Keratinocyte (primary cell): ENCODE measurements at regions not wholly inside any gene's neighbourhood (a gene's known extent, or its start where the extent isn't known, plus 50 kb on each side); places are given as distances from the start of the nearest gene placed in this dataset.
"Not testable (repeated sequence)": the region's sequence is repeated elsewhere in the genome, so short reads cannot be mapped to it uniquely, and the experiment has no call there.

ENCODE experiments used
- DNase-seq: peaks from one replicate; pipeline ENCODE4 v3.0.0-alpha.2; 2011; ENCODE audit warnings: low read depth, missing footprints, low spot score
- FAIRE-seq: peaks from 2 replicates; lab custom pipeline; 2011; peaks lifted over from hg19 to GRCh38; lab: Jason Lieb, UNC
- H2AFZ ChIP-seq: 2 replicates; pipeline ENCODE4 v1.6.0; 2012; ENCODE audit warnings: low read length, control low read depth, inconsistent platforms; ENCODE audit not compliant: control insufficient read depth
- H3K27ac ChIP-seq: 2 replicates; pipeline ENCODE4 v1.5.1; 2011; ENCODE audit warnings: low read length; ENCODE audit not compliant: control insufficient read depth, insufficient read depth
- H3K27me3 ChIP-seq: 3 replicates; pipeline ENCODE4 v1.6.0; 2011; ENCODE audit warnings: low read length; ENCODE audit not compliant: control insufficient read depth, insufficient read depth; ENCODE audit errors: extremely low read depth
- H3K36me3 ChIP-seq, 2 experiments: 2 replicates in 1 of 2; 3 replicates in 1 of 2; pipeline ENCODE4 v1.5.1; 2011; ENCODE audit warnings: low read length in 2 of 2, mild to moderate bottlenecking in 1 of 2; ENCODE audit not compliant: control insufficient read depth in 2 of 2, insufficient read depth in 2 of 2; ENCODE audit errors: extremely low read depth in 1 of 2
- H3K4me1 ChIP-seq: 3 replicates; pipeline ENCODE4 v1.5.1; 2011; ENCODE audit warnings: low read length; ENCODE audit not compliant: control insufficient read depth, insufficient read depth; ENCODE audit errors: extremely low read depth
- H3K4me2 ChIP-seq: 3 replicates; pipeline ENCODE4 v1.6.0; 2011; ENCODE audit warnings: low read depth, low read length; ENCODE audit not compliant: control insufficient read depth, insufficient read depth; ENCODE audit errors: extremely low read depth
- H3K4me3 ChIP-seq, 3 experiments: fragments of 200-600 bp in 1 of 3; sonication (generic) in 1 of 3; 2 replicates in 2 of 3; 3 replicates in 1 of 3; pipeline ENCODE4 v1.5.1; 2011 to 2016; ENCODE audit warnings: low read length in 3 of 3, mild to moderate bottlenecking in 3 of 3, control low read depth in 2 of 3, inconsistent platforms in 1 of 3, low read depth in 1 of 3, mixed read lengths in 1 of 3, mixed run types in 1 of 3, moderate library complexity in 1 of 3; ENCODE audit not compliant: control insufficient read depth in 2 of 3, insufficient read depth in 2 of 3; ENCODE audit errors: extremely low read depth in 1 of 3
- H3K79me2 ChIP-seq: 2 replicates; pipeline ENCODE4 v1.6.0; 2012; ENCODE audit warnings: low read length; ENCODE audit not compliant: control insufficient read depth, insufficient read depth
- H3K9ac ChIP-seq: 3 replicates; pipeline ENCODE4 v1.6.0; 2011; ENCODE audit warnings: low read length; ENCODE audit not compliant: control insufficient read depth, insufficient read depth; ENCODE audit errors: extremely low read depth
- H3K9me1 ChIP-seq: 3 replicates; pipeline ENCODE4 v1.6.0; 2011; ENCODE audit warnings: low read length; ENCODE audit not compliant: control insufficient read depth, insufficient read depth; ENCODE audit errors: extremely low read depth
- H3K9me3 ChIP-seq: 2 replicates; pipeline ENCODE4 v1.5.1; 2012; ENCODE audit warnings: low read depth, low read length; ENCODE audit not compliant: control insufficient read depth
- H4K20me1 ChIP-seq: 3 replicates; pipeline ENCODE4 v1.6.0; 2011; ENCODE audit warnings: low read length; ENCODE audit not compliant: control insufficient read depth, insufficient read depth; ENCODE audit errors: extremely low read depth
- EZH2 ChIP-seq: IDR thresholded peaks from one replicate; pipeline ENCODE4 v1.6.1; 2012; ENCODE audit warnings: inconsistent platforms, mild to moderate bottlenecking, low read length, moderate library complexity
- dilution Hi-C: fragments of 300-500 bp; cut with MboI; formaldehyde crosslinking; loops from one replicate; pipeline ENCODE4 v1.7.0; 2020; ENCODE audit warnings: low sequenced_read_pairs; ENCODE audit not compliant: extremely low pct_ligation_motif_present
- TF ChIP-seq, protein P1 (sequence below), 3 experiments: IDR thresholded peaks in 1 of 3; conservative IDR thresholded peaks in 1 of 3; optimal IDR thresholded peaks in 1 of 3; 2 replicates in 2 of 3; 3 replicates in 1 of 3; pipeline versions ENCODE3 to v1.5.1; 2011; ENCODE audit warnings: low read length in 3 of 3, mild to moderate bottlenecking in 3 of 3, moderate library complexity in 2 of 3, control low read depth in 1 of 3, inconsistent platforms in 1 of 3; ENCODE audit not compliant: insufficient read depth in 2 of 3; ENCODE audit errors: extremely low read depth in 1 of 3

DNA sequence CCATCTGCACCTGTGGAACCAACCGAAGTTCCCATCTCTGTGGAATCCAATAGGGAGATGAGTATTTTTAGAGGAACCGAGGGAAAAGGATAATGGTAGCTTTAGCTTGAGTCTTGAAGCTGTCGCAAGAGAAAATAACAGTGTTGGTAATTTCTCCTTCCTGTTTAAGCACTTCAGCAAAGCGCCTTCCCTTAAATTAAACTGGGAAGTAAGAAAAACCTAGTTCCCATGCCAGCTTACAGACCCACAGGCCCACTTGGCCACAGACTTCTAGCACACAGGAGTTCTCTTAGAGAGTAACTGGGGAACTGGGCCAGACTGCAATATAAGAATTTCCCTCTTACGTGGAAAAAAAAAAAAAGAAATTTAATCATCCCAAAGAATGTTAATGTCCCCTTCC lies 223.8 kb downstream of the EFCAB11 start:
- dilution Hi-C loops, result no loop called here
- H3K27ac ChIP-seq, result no peak overlapping the region
- H3K4me2 ChIP-seq, result no peak overlapping the region
- H3K79me2 ChIP-seq, result no peaks in the 10 kb centered on the region
- DNase-seq, result no peak
- H3K9me3 ChIP-seq, result no peaks in the 10 kb centered on the region
- TF ChIP-seq, protein P1, sequence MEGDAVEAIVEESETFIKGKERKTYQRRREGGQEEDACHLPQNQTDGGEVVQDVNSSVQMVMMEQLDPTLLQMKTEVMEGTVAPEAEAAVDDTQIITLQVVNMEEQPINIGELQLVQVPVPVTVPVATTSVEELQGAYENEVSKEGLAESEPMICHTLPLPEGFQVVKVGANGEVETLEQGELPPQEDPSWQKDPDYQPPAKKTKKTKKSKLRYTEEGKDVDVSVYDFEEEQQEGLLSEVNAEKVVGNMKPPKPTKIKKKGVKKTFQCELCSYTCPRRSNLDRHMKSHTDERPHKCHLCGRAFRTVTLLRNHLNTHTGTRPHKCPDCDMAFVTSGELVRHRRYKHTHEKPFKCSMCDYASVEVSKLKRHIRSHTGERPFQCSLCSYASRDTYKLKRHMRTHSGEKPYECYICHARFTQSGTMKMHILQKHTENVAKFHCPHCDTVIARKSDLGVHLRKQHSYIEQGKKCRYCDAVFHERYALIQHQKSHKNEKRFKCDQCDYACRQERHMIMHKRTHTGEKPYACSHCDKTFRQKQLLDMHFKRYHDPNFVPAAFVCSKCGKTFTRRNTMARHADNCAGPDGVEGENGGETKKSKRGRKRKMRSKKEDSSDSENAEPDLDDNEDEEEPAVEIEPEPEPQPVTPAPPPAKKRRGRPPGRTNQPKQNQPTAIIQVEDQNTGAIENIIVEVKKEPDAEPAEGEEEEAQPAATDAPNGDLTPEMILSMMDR (optimal IDR thresholded peaks at IDR 0.05 in 1 of 3, IDR thresholded peaks at IDR 0.05 in 1 of 3, conservative IDR thresholded peaks at IDR 0.05 in 1 of 3; ENCODE audit: extremely low read depth in 1 of 3, insufficient read depth in 2 of 3, low read length in 3 of 3), result no peak
- TF ChIP-seq EZH2, result no peak
- no peak overlapping the region for H3K9ac ChIP-seq
- H3K27me3 ChIP-seq, result no peaks in the 10 kb centered on the region
- no peaks in the 10 kb centered on the region for H4K20me1 ChIP-seq
- no peak overlapping the region for H3K4me3 ChIP-seq
- H3K4me1 ChIP-seq, result no peaks in the 10 kb centered on the region
- H3K9me1 ChIP-seq, result no peaks in the 10 kb centered on the region
- FAIRE-seq, result no peak
- no peak overlapping the region for H2AFZ ChIP-seq
- no peaks in the 10 kb centered on the region for H3K36me3 ChIP-seq

DNA sequence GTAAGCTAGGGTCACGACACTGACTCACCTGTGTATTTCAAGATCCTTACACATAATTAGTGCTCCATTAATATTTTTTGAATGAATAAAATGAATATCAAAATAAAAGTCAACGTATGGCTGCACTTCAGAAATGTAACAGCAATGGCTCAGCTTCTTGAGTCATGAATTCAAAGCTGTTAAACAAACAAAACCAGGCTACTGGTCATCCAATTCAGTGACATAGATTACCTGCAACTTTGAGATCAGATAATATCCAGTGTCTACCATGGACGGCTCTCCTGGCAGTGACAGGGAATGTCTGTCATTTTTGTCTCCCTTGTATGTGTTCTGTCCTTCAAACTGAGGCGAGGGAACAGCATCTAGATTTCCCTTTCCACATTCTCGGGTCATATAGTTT lies 225.6 kb downstream of the EFCAB11 start:
- Histone ChIP-seq H3K36me3 (no peaks in the 10 kb centered on the region), H2AFZ (no peak overlapping the region), H3K4me2 (no peak overlapping the region), H3K4me3 (no peak overlapping the region), H3K27ac (no peak overlapping the region), H3K27me3 (no peaks in the 10 kb centered on the region), H3K9me1 (no peaks in the 10 kb centered on the region), H3K9ac (no peak overlapping the region), H3K4me1 (no peaks in the 10 kb centered on the region), H3K9me3 (no peaks in the 10 kb centered on the region), H3K79me2 (no peaks in the 10 kb centered on the region), H4K20me1 (no peaks in the 10 kb centered on the region)
- DNase-seq (no peak), FAIRE-seq (no peak)
- dilution Hi-C loops, result no loop called here
- TF ChIP-seq, protein P1 (optimal IDR thresholded peaks at IDR 0.05 in 1 of 3, IDR thresholded peaks at IDR 0.05 in 1 of 3, conservative IDR thresholded peaks at IDR 0.05 in 1 of 3; ENCODE audit: extremely low read depth in 1 of 3, insufficient read depth in 2 of 3, low read length in 3 of 3), result no peak
- no peak for TF ChIP-seq EZH2

DNA sequence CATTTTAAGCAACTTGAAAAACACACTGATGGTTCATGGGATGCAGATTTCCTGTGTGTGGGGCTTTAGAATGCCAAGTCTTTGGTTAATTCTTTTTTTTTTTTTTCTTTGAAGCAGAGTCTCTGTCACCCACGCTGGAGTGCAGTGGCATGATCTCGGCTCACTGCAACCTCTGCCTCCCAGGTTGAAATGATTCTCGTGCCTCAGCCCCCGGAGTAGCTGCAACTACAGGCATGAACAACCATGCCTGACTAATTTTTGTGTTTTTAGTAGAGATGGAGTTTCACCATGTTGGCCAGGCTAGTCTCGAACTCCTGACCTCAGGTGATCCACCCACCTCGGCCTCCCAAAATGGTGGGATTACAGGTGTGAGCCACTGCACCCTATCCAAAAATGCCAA lies 228.3 kb downstream of the EFCAB11 start:
- H4K20me1 ChIP-seq, H3K9me3 ChIP-seq, H3K4me3 ChIP-seq, H3K36me3 ChIP-seq, dilution Hi-C loops, H3K79me2 ChIP-seq, H2AFZ ChIP-seq, FAIRE-seq, H3K27me3 ChIP-seq, H3K9ac ChIP-seq, DNase-seq, H3K4me2 ChIP-seq, H3K27ac ChIP-seq, H3K4me1 ChIP-seq, H3K9me1 ChIP-seq: not testable (repeated sequence)
